GM18873 (cell line): ENCODE measurements at regions not wholly inside any gene's neighbourhood (a gene's known extent, or its start where the extent isn't known, plus 50 kb on each side); places are given as distances from the start of the nearest gene placed in this dataset.

ENCODE experiments used
- ATAC-seq: cut with Tn5 transposase; IDR thresholded peaks from one replicate; pipeline ENCODE4 v1.9.1; 2021; ENCODE audit warnings: mild to moderate bottlenecking, moderate library complexity, moderate number of reproducible peaks; ENCODE audit not compliant: unreplicated experiment, low FRiP score

DNA sequence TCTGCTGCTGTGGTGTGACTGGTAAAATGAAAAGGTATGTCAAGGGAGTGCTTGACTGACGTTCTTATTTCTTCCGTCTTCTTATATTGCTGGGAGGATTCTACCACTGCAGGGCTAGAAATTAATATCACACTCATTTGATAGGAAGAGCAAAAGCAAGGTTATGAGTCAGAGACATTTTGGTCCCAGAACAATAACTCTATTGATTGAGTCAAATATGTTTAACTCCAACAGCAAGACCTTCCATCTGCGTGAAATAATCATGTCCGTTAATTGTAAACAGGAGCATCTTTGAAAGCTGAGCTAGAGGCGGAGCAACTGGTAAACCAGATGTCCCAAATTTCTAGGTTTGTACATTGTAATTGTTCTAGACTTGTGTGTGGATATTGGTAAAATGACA, 1293.6 kb downstream of the AACS start:
- no peak for ATAC-seq

DNA sequence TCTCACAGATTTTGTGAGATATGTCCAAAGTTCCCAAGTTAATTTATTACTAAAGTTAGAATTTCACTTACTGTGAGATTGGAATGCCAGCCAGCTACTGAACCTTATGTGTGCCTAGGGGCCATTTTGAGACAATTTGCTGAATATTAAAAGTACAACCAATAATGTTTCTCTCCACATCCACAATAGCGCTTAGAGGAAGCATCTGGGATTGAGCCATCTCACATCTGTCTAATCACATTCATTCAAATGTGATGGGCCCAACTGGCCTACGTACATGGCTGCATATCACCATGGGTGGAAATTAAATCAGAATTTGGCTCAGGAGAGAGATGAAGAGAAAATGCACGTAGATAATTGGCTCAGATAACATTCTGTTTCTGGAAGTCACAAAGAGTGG, 1294.0 kb downstream of the AACS start:
- no peak for ATAC-seq

DNA sequence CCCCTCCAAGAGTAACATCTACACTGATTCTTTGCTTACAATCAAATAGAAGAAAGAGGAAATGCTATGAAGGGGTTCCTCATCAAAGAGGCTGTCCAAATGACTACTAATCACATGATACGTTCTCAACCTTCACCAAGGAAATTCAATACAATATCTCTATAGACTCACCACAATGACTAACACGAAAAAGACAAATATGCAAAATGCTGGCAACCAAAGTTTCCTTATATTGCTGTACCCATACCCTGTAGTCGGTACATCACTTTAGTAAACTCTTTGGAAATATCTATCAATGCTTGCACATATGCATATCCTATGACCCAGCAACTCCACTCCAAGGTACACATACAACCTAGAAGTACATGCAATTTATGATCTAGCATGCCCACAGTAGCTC, 1296.6 kb downstream of the AACS start:
- no peak for ATAC-seq

DNA sequence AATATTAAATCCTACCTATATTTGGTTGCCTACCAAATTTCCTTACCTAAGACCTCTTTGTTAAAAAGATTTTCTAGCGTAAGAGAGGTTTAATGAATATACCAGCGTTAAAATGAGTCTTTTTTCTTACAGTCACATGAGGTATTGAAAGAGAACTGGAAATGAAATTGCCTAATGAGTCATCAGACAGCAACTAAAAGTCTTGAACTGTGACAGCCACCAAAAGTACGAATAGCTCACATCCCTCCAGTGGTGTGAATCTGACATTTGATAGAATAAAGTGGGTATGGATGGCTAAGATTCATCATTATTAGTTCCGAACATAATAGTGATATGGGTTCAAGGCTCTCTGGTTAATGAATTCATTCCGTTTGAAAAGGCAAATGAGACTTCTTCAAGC, 1297.3 kb downstream of the AACS start:
- no peak for ATAC-seq

DNA sequence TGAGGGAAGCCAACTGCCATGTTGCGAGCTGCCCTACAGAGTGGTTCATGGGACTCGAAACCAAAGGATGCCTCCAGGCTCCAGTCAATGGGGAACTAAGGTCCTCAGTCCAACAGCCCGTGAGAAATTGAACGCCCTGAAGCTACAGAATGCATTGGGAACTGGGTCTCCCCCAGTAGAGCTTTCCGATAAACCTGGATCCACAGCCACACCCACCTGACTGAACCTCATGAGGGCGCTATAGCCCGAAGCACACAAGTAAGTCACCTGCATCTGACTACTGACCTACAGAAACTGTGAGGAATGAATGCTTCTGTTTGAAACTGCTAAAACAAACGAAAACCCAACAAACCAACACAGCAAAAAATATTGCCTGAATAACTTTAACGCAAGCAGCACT, 1297.7 kb downstream of the AACS start:
- ATAC-seq: no peak

DNA sequence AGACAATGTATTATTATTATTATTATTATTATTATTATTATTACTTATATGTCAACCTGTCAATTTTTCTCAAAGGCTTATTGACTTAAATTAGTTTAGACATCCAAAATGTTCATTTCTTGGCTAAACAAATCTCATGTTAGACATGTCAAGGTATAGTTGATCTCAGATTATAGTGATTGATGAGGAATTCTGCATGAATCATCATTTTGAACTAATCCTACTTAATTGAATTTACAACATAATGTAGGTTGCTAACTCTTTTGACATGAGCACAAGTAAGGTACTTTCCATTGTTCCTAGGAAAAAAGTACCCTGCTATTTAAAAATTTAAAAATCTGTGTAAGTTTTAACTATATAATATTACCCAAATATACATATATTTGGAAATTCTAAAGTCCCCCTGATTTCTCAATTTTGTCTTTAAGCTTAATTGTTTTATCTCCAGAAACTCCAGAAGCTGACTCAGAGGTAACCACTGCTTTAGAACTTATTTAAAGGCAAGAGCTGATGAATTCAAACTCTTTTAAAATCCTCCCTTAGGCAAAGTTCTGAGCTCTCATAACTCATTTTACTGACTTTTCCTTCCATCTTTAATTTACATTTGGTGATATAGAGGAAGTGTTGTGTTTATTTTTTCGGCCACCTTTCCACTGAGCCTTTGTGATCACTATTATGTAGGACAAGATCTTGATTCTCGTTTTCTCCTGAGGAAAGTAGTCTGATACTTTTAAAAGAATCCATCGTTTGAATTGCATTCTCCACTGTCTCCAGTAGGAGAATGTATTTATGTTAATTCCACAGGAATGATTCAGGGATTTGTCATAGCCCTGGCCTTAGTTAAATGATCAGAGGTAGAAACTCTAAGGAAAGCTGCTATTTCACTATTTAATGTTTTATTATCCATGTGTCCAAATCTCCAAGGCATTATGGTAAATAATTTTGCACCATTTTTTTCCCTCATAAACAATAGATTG, 1304.5 kb downstream of the AACS start:
- no peak for ATAC-seq

DNA sequence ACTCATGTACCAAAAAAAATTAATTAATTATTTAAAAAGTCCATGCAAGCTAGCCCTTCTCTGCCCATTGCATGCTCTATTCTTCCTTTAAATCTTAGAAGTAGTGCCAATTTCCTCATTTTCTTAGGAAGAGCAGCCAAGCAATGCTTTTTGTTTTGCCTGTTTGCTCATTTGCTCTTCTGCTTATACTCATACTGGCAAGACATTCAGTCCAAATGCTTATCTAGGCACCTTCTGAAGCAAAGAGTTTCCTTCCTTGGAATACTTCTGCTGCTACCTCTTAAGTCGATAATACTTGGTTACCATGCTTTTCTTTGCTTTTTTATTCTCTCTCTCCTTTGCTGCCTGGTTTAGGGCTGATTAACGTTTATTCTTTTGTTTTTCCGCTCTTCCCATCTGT, 1318.3 kb downstream of the AACS start:
- ATAC-seq: no peak

DNA sequence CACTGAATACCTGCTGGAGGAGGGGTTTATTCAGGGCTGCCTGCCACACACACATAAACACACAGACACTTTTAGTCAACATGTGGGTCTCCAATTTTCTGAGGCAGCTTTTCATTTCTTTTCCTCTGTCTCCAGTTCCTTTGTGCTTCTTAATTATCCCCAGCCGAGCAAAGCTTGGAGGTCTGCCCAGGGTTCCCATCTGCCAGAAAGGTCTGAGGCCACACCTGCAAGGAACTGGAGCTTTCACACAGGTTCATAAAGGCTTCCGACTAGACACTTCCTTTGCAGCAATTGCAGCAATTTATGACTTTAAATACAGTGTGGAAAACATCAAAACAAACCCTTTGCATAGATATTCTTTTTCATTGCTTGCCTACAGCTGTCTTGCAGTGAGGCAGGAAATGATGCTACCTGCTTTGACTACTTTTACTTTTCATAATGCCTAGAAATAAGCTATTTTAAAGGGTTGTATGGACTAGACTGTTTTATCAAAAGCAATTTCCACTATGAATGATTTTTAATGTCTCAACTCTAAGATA, 1318.9 kb downstream of the AACS start:
- ATAC-seq: no peak

DNA sequence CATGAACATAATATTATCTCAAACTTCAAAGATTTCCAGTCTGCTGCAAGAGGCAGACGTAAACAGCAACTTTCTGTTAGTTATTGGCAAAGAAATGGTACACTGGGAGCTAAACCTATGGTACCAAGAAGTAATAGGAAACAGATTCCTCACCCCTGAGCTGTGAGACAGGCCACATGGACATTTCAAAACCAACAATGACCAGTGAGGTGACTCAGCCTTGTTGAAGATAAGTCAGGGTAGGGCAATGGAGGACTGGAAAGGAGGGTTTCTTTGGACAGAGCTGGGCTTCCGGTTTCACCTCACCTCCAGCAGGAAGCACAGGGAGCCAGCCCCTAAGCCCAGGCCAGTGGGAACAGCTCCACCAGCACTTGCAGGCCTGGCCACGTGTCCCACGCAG, 1320.5 kb downstream of the AACS start:
- no peak for ATAC-seq

DNA sequence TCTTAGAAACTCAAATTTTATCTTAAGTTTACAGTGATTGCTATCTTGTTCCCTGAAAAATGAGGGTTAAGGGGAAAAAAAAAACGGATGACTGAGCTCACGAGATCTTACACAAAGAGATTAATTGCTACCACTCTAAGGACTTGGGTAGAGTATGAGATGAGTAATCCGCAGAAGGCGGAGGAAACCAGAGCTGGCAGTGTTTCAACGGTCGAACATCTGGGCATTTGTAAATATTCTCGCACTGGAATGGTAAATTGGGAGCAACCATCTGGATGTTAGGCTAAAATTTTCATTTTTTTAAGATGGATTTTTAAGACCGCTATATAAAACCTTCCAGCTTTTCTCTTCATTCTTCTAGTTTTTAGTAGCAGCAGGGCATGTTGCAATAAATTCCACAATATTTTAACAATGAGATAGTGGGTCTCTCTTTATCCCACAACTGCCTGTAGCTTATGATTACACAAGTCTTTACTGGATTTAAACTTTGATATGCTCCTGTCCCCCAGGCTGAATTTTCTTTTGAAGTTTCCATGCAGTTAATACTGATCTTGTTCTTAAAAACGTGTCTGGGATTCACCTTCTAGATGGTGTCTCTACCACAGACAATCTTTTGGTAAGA, 1324.1 kb downstream of the AACS start:
- ATAC-seq: no peak

DNA sequence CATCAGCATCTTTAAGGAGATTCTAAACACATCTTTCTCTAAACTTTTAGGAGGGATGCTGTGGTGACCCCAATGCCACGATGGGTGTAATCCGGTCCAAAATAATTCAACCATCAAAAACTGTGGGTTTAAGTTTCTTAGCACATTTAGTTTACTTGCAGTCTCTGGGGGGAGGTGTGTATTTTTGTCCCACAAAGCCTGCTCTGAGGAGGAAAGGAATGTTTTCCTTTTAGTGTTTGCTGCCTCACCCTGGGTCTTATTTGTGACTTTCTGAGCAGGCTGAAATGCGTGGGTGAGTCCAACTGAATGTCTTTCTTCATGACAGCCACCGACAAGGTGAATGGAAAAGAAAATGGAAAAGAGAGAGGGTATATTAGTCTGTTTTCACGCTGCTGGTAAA, 1324.7 kb downstream of the AACS start:
- no peak for ATAC-seq

DNA sequence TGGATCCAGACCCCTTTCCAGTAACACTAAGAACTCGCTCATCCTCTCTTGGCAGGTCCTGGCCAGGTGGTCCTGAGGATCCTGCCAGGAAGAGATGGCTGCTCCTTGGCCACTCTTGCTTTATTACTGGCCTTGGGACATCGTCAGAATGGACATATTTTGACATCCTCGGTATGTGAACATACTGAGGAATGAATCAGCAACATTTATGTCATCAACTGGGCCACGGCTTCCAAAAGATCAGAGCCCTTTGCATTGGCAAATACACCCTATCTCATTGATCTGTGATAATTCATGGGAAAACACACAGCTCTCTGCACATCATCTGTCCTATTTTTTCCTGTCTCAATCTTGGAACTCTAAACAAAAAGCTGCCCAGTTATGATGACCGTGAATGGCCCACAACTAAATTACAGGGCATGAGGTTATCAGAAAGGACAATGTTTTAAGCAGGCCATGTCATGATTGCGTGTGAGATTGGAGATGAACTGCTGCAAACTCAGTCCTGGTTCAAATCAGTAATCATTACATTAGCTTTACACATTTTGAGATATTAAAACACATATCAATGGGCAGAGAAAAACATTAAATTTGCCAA, 1325.8 kb downstream of the AACS start:
- ATAC-seq: no peak

DNA sequence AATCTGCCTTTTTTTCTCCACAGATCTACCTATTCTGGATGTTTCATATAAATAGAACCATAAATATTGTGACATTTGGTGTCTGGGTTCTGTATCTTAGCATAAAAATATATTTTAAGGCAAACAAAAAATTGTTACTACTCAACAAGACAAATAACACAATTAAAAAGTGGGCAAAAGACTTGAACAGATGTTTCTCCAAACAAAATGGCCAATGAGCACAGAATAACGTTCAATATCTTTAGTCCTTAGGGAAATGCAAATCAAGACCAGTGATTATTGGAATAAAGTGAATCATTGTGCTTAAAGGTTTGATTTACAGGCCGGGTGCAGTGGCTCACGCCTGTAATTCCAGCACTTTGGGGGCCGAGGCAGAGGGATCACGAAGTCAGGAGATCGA, 1331.3 kb downstream of the AACS start:
- no peak for ATAC-seq

DNA sequence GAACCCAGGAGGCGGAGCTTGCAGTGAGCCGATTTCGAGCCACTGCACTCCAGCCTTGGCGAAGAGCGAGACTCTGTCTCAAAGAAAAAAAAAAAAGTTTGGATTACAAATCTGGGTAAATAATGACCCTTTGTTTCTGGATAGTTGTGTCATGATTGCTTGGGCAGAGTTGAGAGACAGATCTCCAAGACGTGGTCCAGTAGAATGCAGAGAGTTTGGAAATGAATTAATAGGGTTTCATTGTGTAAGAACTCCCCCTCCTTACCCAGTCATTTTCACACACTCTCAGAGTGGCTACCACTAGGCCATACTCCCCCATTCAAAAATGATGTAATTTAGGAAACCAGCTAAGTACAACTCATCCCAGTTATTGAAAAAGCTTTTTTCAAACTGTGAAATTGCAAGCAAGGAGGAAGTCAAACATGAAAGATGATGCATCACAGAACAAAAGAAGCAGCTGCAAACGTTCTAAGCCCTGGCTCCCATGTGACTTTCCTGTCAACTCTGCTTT, 1331.9 kb downstream of the AACS start:
- no peak for ATAC-seq

DNA sequence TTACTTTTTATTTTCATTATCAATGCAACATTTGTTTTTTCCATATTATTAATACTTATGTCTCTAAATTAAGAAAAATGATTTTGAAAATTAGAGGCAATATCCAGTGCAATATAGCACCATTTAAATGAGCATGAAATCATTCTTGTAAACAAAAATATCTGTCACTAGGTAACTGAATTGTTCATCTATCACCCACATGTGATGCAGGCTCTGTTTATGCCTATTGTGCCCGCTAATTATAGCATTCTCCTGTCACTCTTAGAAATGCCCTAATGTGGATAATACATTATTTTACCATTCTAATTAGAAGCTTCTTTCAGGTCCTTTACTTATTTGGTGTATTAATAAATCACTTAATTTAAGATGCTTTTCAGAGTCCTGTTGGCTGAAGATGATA, 1332.4 kb downstream of the AACS start:
- ATAC-seq: no peak

DNA sequence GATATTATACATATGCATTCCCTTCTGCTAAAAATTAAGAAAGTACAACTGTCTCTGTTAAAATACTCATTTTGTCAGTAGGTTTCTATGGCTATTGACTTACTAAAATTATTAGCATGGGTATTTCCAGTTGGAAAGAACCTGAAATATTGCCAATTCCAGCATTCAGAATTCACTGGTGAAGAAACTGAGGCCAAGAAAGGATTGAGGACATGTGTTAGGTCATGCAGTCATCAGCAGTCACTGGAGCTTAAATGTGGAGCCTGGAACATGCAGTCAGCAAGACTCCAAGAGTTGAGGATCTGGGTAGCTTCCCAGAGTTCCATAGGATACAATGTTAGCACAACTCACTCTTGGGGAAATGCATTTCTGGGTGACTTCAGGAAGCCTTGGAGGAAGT, 1335.6 kb downstream of the AACS start:
- ATAC-seq: no peak

DNA sequence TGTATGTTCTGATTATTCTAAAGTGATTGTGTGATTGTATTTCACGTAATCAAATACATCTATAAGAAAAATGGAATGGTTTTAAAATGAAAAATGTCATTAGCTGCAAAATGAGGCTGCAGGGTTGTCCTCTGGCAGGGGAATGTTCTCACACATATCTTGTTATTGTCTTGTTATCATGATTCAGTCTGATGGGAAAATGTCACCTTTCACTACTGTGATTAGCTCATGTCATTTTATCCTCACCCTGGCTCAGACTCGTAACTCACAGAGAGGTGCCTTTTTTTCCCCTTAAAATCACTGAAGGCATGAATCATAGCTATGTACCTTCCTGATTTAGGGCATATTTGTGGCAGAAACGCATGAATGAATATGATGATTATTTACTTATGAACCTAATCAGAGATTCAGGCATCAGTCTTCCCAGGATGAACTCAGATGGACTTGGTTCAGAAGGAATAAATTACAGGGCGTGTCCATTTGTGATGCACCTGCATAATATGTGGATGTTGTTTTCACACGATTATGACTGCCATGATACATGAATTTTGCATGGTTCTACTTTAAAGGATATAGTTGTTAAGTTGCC, 1339.2 kb downstream of the AACS start:
- no peak for ATAC-seq

DNA sequence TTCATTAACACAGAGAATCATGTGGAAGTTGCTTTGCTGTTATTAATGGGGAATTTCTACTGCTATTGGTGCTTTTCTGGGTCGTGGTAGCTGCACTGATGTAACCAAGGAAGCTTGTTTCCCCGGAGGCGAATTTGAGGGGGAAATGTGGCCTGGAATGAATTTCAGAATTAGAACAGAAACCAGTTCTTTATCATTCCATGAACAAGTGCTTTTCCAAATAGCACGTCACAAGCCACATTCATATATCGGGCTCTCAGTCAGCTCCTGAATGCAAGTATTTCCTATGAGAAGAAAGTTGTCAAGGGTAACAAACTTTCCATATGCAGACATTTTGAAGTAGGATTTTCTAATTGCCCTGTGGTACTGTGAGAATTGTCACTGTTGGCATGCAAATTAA, 1353.2 kb downstream of the AACS start:
- ATAC-seq: no peak

DNA sequence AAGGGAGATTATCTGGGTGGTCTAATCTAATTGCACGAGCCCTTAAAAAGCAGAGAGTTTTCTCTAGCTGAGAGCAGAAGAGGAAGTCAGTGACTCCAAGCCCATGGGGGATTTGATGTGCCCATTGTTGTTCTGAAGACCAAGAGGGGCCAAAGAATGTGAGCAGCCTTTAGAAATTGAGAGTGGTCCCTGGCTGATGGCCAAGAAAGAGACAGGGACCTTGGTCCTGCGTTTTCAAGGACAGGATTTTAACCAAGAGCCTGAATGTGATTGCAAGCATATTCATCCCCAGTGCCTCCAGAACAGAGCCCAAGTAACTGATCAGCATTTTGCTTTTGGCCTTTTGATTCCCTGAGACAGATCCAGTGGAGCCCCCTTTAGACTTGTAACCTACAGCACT, 1353.9 kb downstream of the AACS start:
- no peak for ATAC-seq

DNA sequence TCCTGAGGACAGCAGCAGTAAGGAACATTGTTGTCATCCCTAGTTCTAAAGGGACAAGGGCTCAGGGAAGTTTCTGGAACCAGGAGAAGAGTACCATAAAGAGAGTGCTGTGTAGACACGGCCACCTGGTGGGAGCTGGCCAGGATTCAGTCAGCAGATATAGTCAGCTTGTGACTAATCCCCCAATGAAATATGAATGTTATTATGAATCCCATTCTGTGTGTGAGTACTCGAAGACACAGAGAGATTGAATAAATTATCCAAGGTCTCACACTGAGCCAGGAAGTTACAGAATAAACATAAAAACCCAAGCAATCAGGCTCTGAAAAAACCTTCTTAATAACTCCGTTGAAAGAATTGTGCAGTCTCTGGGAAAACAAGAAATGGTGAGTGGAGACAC, 1359.5 kb downstream of the AACS start:
- no peak for ATAC-seq

DNA sequence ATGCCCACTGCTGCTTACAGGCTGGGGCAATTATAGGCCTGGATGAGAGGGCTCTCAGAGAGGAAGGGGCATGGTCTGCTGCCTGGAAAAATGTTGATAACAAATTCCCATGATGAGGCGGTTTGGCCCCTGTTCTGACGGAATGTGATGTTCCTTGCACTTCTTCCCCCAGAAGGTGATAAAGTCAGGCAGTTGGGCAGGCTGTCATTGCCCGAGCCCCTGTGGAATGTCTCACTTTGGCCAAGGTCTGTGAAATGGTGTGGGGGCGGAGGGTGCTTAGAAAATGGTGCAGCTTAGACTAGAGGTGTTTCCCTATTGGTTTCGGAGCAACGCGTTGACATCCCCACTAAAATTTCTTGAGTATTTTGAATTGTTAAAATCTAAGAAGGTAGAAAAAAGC, 1360.0 kb downstream of the AACS start:
- ATAC-seq: no peak
